ENCODE measurements at regions not wholly inside any gene's neighbourhood (a gene's known extent, or its start where the extent isn't known, plus 50 kb on each side); places are given as distances from the start of the nearest gene placed in this dataset.
"Not testable (repeated sequence)": the region's sequence is repeated elsewhere in the genome, so short reads cannot be mapped to it uniquely, and the experiment has no call there.

GRCh38 chr1:224562881-224563280 lies 53.2 kb upstream of the CNIH3 start:
- H3K23me2 ChIP-seq (ENCODE audit: low read depth, low read length); H3K9ac ChIP-seq (replicated peaks in 1 of 4; ENCODE audit: extremely low read depth in 1 of 4, low read depth in 3 of 4, low read length in 3 of 4); H2AK5ac ChIP-seq (ENCODE audit: low read depth, low read length); FAIRE-seq; H3K4me3 ChIP-seq (ENCODE audit: extremely low read depth in 1 of 4, insufficient read depth in 2 of 4, low read depth in 3 of 4, low read length in 4 of 4); H2BK20ac ChIP-seq (ENCODE audit: low read length); H3K79me1 ChIP-seq (ENCODE audit: low read depth, low read length); H3K56ac ChIP-seq (replicated peaks; ENCODE audit: insufficient read length, low read depth, low read length); H3K4me1 ChIP-seq (replicated peaks in 1 of 4; ENCODE audit: control insufficient read depth in 3 of 4, insufficient read depth in 4 of 4, low read length in 3 of 4); DNase-seq (ENCODE audit: low read depth in 1 of 2, low spot score in 2 of 2); H4K8ac ChIP-seq (ENCODE audit: extremely low read depth, insufficient read depth, low read length); H4K91ac ChIP-seq (replicated peaks; ENCODE audit: insufficient read length, low read length); H3K14ac ChIP-seq (ENCODE audit: insufficient read length); H2BK5ac ChIP-seq (ENCODE audit: low read depth, low read length); CTCF ChIA-PET (ENCODE audit: partially characterized antibody); H3K4ac ChIP-seq (replicated peaks; ENCODE audit: insufficient read length, low read depth, low read length); H3K36me3 ChIP-seq (ENCODE audit: control insufficient read depth in 2 of 4, insufficient read depth in 4 of 4, low read length in 3 of 4); H4K20me1 ChIP-seq (replicated peaks in 1 of 2; ENCODE audit: control insufficient read depth in 1 of 2, insufficient read depth in 2 of 2, low read length in 2 of 2); H3K18ac ChIP-seq (ENCODE audit: extremely low read depth, low read length); H3K27ac ChIP-seq (ENCODE audit: low read depth, low read length); H2BK12ac ChIP-seq (ENCODE audit: low read depth, low read length); H3K79me2 ChIP-seq (ENCODE audit: control insufficient read depth in 1 of 2, insufficient read depth in 2 of 2, low read length in 2 of 2); POLR2A ChIA-PET (ENCODE audit: partially characterized antibody); H3K23ac ChIP-seq (ENCODE audit: insufficient read length); H2BK120ac ChIP-seq (replicated peaks; ENCODE audit: low read depth, low read length); H3K4me2 ChIP-seq (ENCODE audit: insufficient read depth in 1 of 2, low read depth in 2 of 2, low read length in 2 of 2); H3K27me3 ChIP-seq (replicated peaks in 1 of 4; ENCODE audit: control insufficient read depth in 3 of 4, extremely low read depth in 1 of 4, insufficient read depth in 3 of 4, low read length in 3 of 4); H4K5ac ChIP-seq (ENCODE audit: insufficient read length, low read depth, low read length); H2BK15ac ChIP-seq (ENCODE audit: low read length); H2AFZ ChIP-seq (ENCODE audit: low read length): not testable (repeated sequence)
- H3K9me3 ChIP-seq (ENCODE audit: insufficient read depth in 2 of 2, low read depth in 1 of 2, low read length in 1 of 2), result peaks cover 12 to 15% of the 10 kb centered on the region in 2 experiments

Measured in H1 (cell line).